ENCODE measurements at regions not wholly inside any gene's neighbourhood (a gene's known extent, or its start where the extent isn't known, plus 50 kb on each side); places are given as distances from the start of the nearest gene placed in this dataset.

GRCh38 chr2:192484903-192485302 lies 290.2 kb upstream of the TMEFF2 start (continued):
- TF ChIP-seq ZBTB40 (IDR thresholded peaks at IDR 0.05) (no peak), ZBTB40 (CRISPR knock-in tag; IDR thresholded peaks at IDR 0.05) (no peak), ZNF775 (CRISPR knock-in tag; IDR thresholded peaks at IDR 0.05; ENCODE audit: borderline replicate concordance) (no peak), SIX1 (CRISPR knock-in tag; IDR thresholded peaks at IDR 0.05; ENCODE audit: borderline replicate concordance) (no peak), TFE3 (CRISPR knock-in tag; IDR thresholded peaks at IDR 0.05) (no peak), ZNF749 (CRISPR knock-in tag; IDR thresholded peaks at IDR 0.05; ENCODE audit: borderline replicate concordance) (no peak), MLXIP (CRISPR knock-in tag; IDR thresholded peaks at IDR 0.05; ENCODE audit: borderline replicate concordance) (no peak), ZNF34 (CRISPR knock-in tag; IDR thresholded peaks at IDR 0.05; ENCODE audit: borderline replicate concordance) (no peak)
